NCI-H748 treated with DMSO at 0.1 percent for 48 hours (cell line): ENCODE measurements at regions not wholly inside any gene's neighbourhood (a gene's known extent, or its start where the extent isn't known, plus 50 kb on each side); places are given as distances from the start of the nearest gene placed in this dataset.

Source experiments
- DNase-seq: peaks from one replicate; lab custom pipeline; 2025; lab: John Stamatoyannopoulos, UW

- DNase-seq, result no peak
Observed at GRCh38 chr6:153790048-153790447, 249.0 kb upstream of the OPRM1 start.

- no peak for DNase-seq
Observed at GRCh38 chr6:153787341-153787606, 251.8 kb upstream of the OPRM1 start.

GRCh38 chr6:153781306-153781705 is 257.7 kb upstream of the OPRM1 start:
- no peak for DNase-seq

- DNase-seq, result no peak
Observed at GRCh38 chr6:153780011-153780410, 259.0 kb upstream of the OPRM1 start.

GRCh38 chr6:153778216-153778615 is 260.8 kb upstream of the OPRM1 start:
- DNase-seq, result no peak

- no peak for DNase-seq
Observed at GRCh38 chr6:153771577-153771976, 267.5 kb upstream of the OPRM1 start.

GRCh38 chr6:153767127-153767526 is 271.9 kb upstream of the OPRM1 start:
- DNase-seq, result no peak

- no peak for DNase-seq
Observed at GRCh38 chr6:153758516-153758915, 280.5 kb upstream of the OPRM1 start.

GRCh38 chr6:153735761-153736160 is 303.3 kb upstream of the OPRM1 start:
- no peak for DNase-seq

GRCh38 chr6:153729189-153729588 is 309.9 kb upstream of the OPRM1 start:
- DNase-seq, result no peak

- no peak for DNase-seq
Observed at GRCh38 chr6:153727885-153728284, 311.2 kb upstream of the OPRM1 start.

GRCh38 chr6:153725456-153725855 is 313.6 kb upstream of the OPRM1 start:
- no peak for DNase-seq

- no peak for DNase-seq
Observed at GRCh38 chr6:153720732-153721131, 318.3 kb upstream of the OPRM1 start.

- no peak for DNase-seq
Observed at GRCh38 chr6:153705429-153705828, 333.6 kb upstream of the OPRM1 start.

- DNase-seq, result no peak
Observed at GRCh38 chr6:153702671-153703070, 336.4 kb upstream of the OPRM1 start.

- DNase-seq, result no peak
Observed at GRCh38 chr6:153698637-153699036, 340.4 kb upstream of the OPRM1 start.

GRCh38 chr6:153698001-153698400 is 341.0 kb upstream of the OPRM1 start:
- DNase-seq, result no peak

GRCh38 chr6:153677522-153677921 is 361.5 kb upstream of the OPRM1 start:
- DNase-seq, result no peak

GRCh38 chr6:153673750-153674149 is 365.3 kb upstream of the OPRM1 start:
- no peak for DNase-seq

- DNase-seq, result no peak
Observed at GRCh38 chr6:153673225-153673624, 365.8 kb upstream of the OPRM1 start.

GRCh38 chr6:153670403-153671026 is 368.5 kb upstream of the OPRM1 start:
- DNase-seq, result no peak

- no peak for DNase-seq
Observed at GRCh38 chr6:153668758-153669157, 370.3 kb upstream of the OPRM1 start.

- no peak for DNase-seq
Observed at GRCh38 chr6:153662982-153663381, 376.1 kb upstream of the OPRM1 start.

GRCh38 chr6:153645326-153645725 is 393.7 kb upstream of the OPRM1 start:
- no peak for DNase-seq

GRCh38 chr6:153644000-153644399 is 395.0 kb upstream of the OPRM1 start:
- no peak for DNase-seq
